ENCODE measurements at regions not wholly inside any gene's neighbourhood (a gene's known extent, or its start where the extent isn't known, plus 50 kb on each side); places are given as distances from the start of the nearest gene placed in this dataset.
"Not testable (repeated sequence)": the region's sequence is repeated elsewhere in the genome, so short reads cannot be mapped to it uniquely, and the experiment has no call there.

GRCh38 chr1:232123775-232124659 lies 497.4 kb downstream of the DISC1 start:
- no peaks in the 10 kb centered on the region for H3K4me1 ChIP-seq (ENCODE audit: control insufficient read depth, low read length)
- no peaks in the 10 kb centered on the region for H3K9me2 ChIP-seq (replicated peaks; ENCODE audit: control insufficient read depth, low read length)
- H3K36me3 ChIP-seq (ENCODE audit: control insufficient read depth, low read length) = no peaks in the 10 kb centered on the region
- H3K79me2 ChIP-seq (ENCODE audit: control insufficient read depth, low read length) = no peaks in the 10 kb centered on the region
- TF ChIP-seq EZH2phosphoT487 (IDR thresholded peaks at IDR 0.05; ENCODE audit: borderline replicate concordance, low read length) (no peak), CTCF (IDR thresholded peaks at IDR 0.05; ENCODE audit: low read depth, low read length, poor library complexity, severe bottlenecking) (no peak)
- H4K20me1 ChIP-seq (ENCODE audit: control insufficient read depth, insufficient read depth, low read depth, low read length) = no peaks in the 10 kb centered on the region
- H3F3A ChIP-seq (ENCODE audit: control insufficient read depth, insufficient read depth) = no peaks in the 10 kb centered on the region
- H3K4me2 ChIP-seq (ENCODE audit: low read length) = no peak overlapping the region
- H3K4me3 ChIP-seq (ENCODE audit: low read length) = no peak overlapping the region
- no peaks in the 10 kb centered on the region for H3K27me3 ChIP-seq (ENCODE audit: control insufficient read depth, low read length)
- H3K9me3 ChIP-seq (ENCODE audit: control insufficient read depth, insufficient read depth, low read length) = no peaks in the 10 kb centered on the region
- no peak overlapping the region for H3K27ac ChIP-seq (ENCODE audit: low read depth, low read length)

GRCh38 chr1:232117903-232118302 lies 491.3 kb downstream of the DISC1 start:
- H3K4me1 ChIP-seq (ENCODE audit: control insufficient read depth, low read length); H3K79me2 ChIP-seq (ENCODE audit: control insufficient read depth, low read length); H3K27ac ChIP-seq (ENCODE audit: low read depth, low read length); H3K4me2 ChIP-seq (ENCODE audit: low read length); H3K36me3 ChIP-seq (ENCODE audit: control insufficient read depth, low read length); H3K27me3 ChIP-seq (ENCODE audit: control insufficient read depth, low read length); H4K20me1 ChIP-seq (ENCODE audit: control insufficient read depth, insufficient read depth, low read depth, low read length); H3K4me3 ChIP-seq (ENCODE audit: low read length); H3F3A ChIP-seq (ENCODE audit: control insufficient read depth, insufficient read depth); H3K9me3 ChIP-seq (ENCODE audit: control insufficient read depth, insufficient read depth, low read length); H3K9me2 ChIP-seq (replicated peaks; ENCODE audit: control insufficient read depth, low read length): not testable (repeated sequence)

- no peaks in the 10 kb centered on the region for H3K4me1 ChIP-seq (ENCODE audit: control insufficient read depth, low read length)
- H3K4me3 ChIP-seq (ENCODE audit: low read length) = no peak overlapping the region
- H3K79me2 ChIP-seq (ENCODE audit: control insufficient read depth, low read length) = no peaks in the 10 kb centered on the region
- H3K36me3 ChIP-seq (ENCODE audit: control insufficient read depth, low read length) = no peaks in the 10 kb centered on the region
- no peaks in the 10 kb centered on the region for H3K9me2 ChIP-seq (replicated peaks; ENCODE audit: control insufficient read depth, low read length)
- H3K9me3 ChIP-seq (ENCODE audit: control insufficient read depth, insufficient read depth, low read length) = no peaks in the 10 kb centered on the region
- TF ChIP-seq EZH2phosphoT487 (IDR thresholded peaks at IDR 0.05; ENCODE audit: borderline replicate concordance, low read length) = no peak
- no peak for TF ChIP-seq CTCF (IDR thresholded peaks at IDR 0.05; ENCODE audit: low read depth, low read length, poor library complexity, severe bottlenecking)
- no peaks in the 10 kb centered on the region for H3F3A ChIP-seq (ENCODE audit: control insufficient read depth, insufficient read depth)
- no peaks in the 10 kb centered on the region for H3K27me3 ChIP-seq (ENCODE audit: control insufficient read depth, low read length)
- H3K4me2 ChIP-seq (ENCODE audit: low read length) = no peak overlapping the region
- no peaks in the 10 kb centered on the region for H4K20me1 ChIP-seq (ENCODE audit: control insufficient read depth, insufficient read depth, low read depth, low read length)
- H3K27ac ChIP-seq (ENCODE audit: low read depth, low read length) = no peak overlapping the region
Measured at GRCh38 chr1:232114985-232115384, 488.4 kb downstream of the DISC1 start.

- Histone ChIP-seq H3F3A (ENCODE audit: control insufficient read depth, insufficient read depth) (no peaks in the 10 kb centered on the region), H4K20me1 (ENCODE audit: control insufficient read depth, insufficient read depth, low read depth, low read length) (no peaks in the 10 kb centered on the region), H3K4me1 (ENCODE audit: control insufficient read depth, low read length) (no peaks in the 10 kb centered on the region), H3K79me2 (ENCODE audit: control insufficient read depth, low read length) (no peaks in the 10 kb centered on the region), H3K9me2 (replicated peaks; ENCODE audit: control insufficient read depth, low read length) (no peaks in the 10 kb centered on the region), H3K27ac (ENCODE audit: low read depth, low read length) (no peak overlapping the region), H3K9me3 (ENCODE audit: control insufficient read depth, insufficient read depth, low read length) (no peaks in the 10 kb centered on the region), H3K36me3 (ENCODE audit: control insufficient read depth, low read length) (no peaks in the 10 kb centered on the region), H3K4me3 (ENCODE audit: low read length) (no peak overlapping the region), H3K27me3 (ENCODE audit: control insufficient read depth, low read length) (no peaks in the 10 kb centered on the region), H3K4me2 (ENCODE audit: low read length) (no peak overlapping the region)
- TF ChIP-seq CTCF (IDR thresholded peaks at IDR 0.05; ENCODE audit: low read depth, low read length, poor library complexity, severe bottlenecking) = no peak
Measured at GRCh38 chr1:232112076-232112475, 485.5 kb downstream of the DISC1 start.

Measured in DOHH2 (cell line).